Ishikawa (cell line): ENCODE measurements at regions not wholly inside any gene's neighbourhood (a gene's known extent, or its start where the extent isn't known, plus 50 kb on each side); places are given as distances from the start of the nearest gene placed in this dataset.

Experiments used
- CREB1 ChIP-seq: IDR thresholded peaks from 2 replicates; pipeline ENCODE4 v1.6.1; 2012; ENCODE audit warnings: low read depth
- EGR1 ChIP-seq: IDR thresholded peaks from 2 replicates; pipeline ENCODE4 v1.6.1; 2012
- EP300 ChIP-seq: IDR thresholded peaks from 2 replicates; pipeline ENCODE4 v1.6.1; 2012; ENCODE audit warnings: borderline replicate concordance
- FOXM1 ChIP-seq: IDR thresholded peaks from 2 replicates; pipeline ENCODE4 v1.6.1; 2012; ENCODE audit warnings: low read depth, borderline replicate concordance
- NFIC ChIP-seq: IDR thresholded peaks from 2 replicates; pipeline ENCODE4 v1.6.1; 2012
- RAD21 ChIP-seq: IDR thresholded peaks from 2 replicates; pipeline ENCODE4 v1.6.1; 2012; ENCODE audit warnings: low read depth
- TAF1 ChIP-seq: IDR thresholded peaks from 2 replicates; pipeline ENCODE4 v1.6.1; 2012; ENCODE audit warnings: low read depth, mild to moderate bottlenecking
- TCF12 ChIP-seq: IDR thresholded peaks from 2 replicates; pipeline ENCODE4 v1.6.1; 2012; ENCODE audit warnings: low read depth
- TEAD4 ChIP-seq: IDR thresholded peaks from 2 replicates; pipeline ENCODE4 v1.6.1; 2012
- USF1 ChIP-seq: IDR thresholded peaks from 2 replicates; pipeline ENCODE4 v1.6.1; 2012
- YY1 ChIP-seq: IDR thresholded peaks from 2 replicates; pipeline ENCODE4 v1.6.1; 2012; ENCODE audit warnings: low read depth
- ZBTB7A ChIP-seq: IDR thresholded peaks from 2 replicates; pipeline ENCODE4 v1.6.1; 2012; ENCODE audit warnings: low read depth
- TF ChIP-seq, protein P1 (sequence below): IDR thresholded peaks from 2 replicates; pipeline ENCODE4 v1.6.1; 2012; ENCODE audit warnings: low read depth, mild to moderate bottlenecking
- TF ChIP-seq, protein P2 (sequence below): IDR thresholded peaks from 2 replicates; pipeline ENCODE4 v1.6.1; 2012

DNA sequence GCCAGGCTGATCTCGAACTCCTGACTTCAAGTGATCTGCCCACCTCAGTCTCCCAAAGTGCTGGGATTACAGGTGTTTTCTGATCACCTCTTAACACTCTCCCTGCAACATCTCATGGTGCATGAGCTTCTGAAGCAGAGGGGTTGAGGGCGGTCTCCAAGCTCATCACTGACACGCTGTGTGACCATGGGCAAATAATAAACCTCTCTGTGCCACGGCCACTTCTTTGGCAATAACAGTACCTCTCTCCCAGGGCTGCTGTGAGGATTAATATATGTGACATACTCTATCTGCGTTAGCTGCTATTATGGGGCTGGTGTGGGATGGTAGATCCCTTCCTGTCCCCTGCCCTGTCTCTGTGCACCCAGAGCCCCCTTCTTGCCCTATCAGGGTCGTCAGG lies 62.9 kb upstream of the LHX5 start:
- TF ChIP-seq NFIC (no peak), EP300 (no peak), FOXM1 (no peak), TEAD4 (no peak), YY1 (no peak), TAF1 (no peak), TCF12 (no peak), ZBTB7A (no peak), RAD21 (no peak), CREB1 (no peak), USF1 (no peak), EGR1 (no peak)
- TF ChIP-seq, protein P1, sequence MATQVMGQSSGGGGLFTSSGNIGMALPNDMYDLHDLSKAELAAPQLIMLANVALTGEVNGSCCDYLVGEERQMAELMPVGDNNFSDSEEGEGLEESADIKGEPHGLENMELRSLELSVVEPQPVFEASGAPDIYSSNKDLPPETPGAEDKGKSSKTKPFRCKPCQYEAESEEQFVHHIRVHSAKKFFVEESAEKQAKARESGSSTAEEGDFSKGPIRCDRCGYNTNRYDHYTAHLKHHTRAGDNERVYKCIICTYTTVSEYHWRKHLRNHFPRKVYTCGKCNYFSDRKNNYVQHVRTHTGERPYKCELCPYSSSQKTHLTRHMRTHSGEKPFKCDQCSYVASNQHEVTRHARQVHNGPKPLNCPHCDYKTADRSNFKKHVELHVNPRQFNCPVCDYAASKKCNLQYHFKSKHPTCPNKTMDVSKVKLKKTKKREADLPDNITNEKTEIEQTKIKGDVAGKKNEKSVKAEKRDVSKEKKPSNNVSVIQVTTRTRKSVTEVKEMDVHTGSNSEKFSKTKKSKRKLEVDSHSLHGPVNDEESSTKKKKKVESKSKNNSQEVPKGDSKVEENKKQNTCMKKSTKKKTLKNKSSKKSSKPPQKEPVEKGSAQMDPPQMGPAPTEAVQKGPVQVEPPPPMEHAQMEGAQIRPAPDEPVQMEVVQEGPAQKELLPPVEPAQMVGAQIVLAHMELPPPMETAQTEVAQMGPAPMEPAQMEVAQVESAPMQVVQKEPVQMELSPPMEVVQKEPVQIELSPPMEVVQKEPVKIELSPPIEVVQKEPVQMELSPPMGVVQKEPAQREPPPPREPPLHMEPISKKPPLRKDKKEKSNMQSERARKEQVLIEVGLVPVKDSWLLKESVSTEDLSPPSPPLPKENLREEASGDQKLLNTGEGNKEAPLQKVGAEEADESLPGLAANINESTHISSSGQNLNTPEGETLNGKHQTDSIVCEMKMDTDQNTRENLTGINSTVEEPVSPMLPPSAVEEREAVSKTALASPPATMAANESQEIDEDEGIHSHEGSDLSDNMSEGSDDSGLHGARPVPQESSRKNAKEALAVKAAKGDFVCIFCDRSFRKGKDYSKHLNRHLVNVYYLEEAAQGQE = no peak
- TF ChIP-seq, protein P2, sequence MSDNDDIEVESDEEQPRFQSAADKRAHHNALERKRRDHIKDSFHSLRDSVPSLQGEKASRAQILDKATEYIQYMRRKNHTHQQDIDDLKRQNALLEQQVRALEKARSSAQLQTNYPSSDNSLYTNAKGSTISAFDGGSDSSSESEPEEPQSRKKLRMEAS = no peak
